H1 (cell line): ENCODE measurements at regions not wholly inside any gene's neighbourhood (a gene's known extent, or its start where the extent isn't known, plus 50 kb on each side); places are given as distances from the start of the nearest gene placed in this dataset.

Source experiments
- CBX8 ChIP-seq: fragments of 300-800, 300-1000 bp; sonication (generic); IDR thresholded peaks from 2 replicates; pipeline ENCODE4 v1.7.1; 2016; ENCODE audit warnings: low read depth, low read length, borderline replicate concordance
- HDAC6 ChIP-seq: IDR thresholded peaks from one replicate; pipeline ENCODE4 v1.7.1; 2012; ENCODE audit warnings: low read depth, mild to moderate bottlenecking, inconsistent platforms, low read length, moderate library complexity
- POLR2AphosphoS5 ChIP-seq: IDR thresholded peaks from 2 replicates; pipeline ENCODE4 v1.6.1; 2011; ENCODE audit warnings: low read depth, low read length
- TAF7 ChIP-seq: optimal IDR thresholded peaks from 2 replicates; pipeline ENCODE3; 2011; ENCODE audit warnings: low read depth, mild to moderate bottlenecking, inconsistent platforms, low read length, moderate library complexity, borderline replicate concordance
- TF ChIP-seq, protein P1 (sequence below): fragments of 300-600 bp; sonication (generic); IDR thresholded peaks from 2 replicates; pipeline ENCODE4 v1.7.1; 2012; ENCODE audit warnings: low read length, moderate library complexity, mild to moderate bottlenecking, inconsistent platforms; ENCODE audit not compliant: insufficient replicate concordance

DNA sequence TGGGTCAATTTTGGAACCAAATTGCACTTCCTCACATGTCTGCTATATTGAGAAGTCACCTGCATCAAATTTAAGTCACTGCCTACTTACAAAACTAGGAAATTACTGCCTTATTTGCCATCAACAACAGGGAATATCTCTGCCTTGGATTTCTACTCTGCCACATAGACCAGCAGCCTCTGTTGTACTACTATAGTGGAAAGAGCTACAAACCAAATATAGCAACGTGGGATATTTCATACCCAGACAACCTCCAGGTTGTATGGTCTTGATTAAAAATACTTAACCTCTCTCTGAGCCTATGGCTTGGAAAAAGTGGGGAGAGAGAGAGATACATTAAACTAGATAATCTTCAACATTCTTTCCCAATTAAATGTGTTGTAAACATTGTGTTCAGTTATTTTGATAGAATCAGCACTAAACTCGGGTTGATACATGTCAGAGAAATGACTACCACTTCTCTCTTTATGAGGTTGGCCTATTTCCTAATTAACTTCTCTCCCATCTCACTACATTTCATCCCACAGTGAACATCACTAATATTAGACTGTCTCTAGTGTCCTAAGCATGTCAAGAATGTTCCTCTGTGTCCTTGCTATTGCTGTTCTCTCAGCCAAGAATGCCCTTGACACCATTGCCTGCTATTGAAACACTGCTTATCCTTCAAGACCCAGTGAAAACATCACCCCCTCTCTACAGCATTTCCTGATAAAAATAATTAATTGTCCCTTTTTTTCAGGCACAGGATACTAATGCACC is 421.2 kb downstream of the IPMK start (continued):
- TF ChIP-seq, protein P1, sequence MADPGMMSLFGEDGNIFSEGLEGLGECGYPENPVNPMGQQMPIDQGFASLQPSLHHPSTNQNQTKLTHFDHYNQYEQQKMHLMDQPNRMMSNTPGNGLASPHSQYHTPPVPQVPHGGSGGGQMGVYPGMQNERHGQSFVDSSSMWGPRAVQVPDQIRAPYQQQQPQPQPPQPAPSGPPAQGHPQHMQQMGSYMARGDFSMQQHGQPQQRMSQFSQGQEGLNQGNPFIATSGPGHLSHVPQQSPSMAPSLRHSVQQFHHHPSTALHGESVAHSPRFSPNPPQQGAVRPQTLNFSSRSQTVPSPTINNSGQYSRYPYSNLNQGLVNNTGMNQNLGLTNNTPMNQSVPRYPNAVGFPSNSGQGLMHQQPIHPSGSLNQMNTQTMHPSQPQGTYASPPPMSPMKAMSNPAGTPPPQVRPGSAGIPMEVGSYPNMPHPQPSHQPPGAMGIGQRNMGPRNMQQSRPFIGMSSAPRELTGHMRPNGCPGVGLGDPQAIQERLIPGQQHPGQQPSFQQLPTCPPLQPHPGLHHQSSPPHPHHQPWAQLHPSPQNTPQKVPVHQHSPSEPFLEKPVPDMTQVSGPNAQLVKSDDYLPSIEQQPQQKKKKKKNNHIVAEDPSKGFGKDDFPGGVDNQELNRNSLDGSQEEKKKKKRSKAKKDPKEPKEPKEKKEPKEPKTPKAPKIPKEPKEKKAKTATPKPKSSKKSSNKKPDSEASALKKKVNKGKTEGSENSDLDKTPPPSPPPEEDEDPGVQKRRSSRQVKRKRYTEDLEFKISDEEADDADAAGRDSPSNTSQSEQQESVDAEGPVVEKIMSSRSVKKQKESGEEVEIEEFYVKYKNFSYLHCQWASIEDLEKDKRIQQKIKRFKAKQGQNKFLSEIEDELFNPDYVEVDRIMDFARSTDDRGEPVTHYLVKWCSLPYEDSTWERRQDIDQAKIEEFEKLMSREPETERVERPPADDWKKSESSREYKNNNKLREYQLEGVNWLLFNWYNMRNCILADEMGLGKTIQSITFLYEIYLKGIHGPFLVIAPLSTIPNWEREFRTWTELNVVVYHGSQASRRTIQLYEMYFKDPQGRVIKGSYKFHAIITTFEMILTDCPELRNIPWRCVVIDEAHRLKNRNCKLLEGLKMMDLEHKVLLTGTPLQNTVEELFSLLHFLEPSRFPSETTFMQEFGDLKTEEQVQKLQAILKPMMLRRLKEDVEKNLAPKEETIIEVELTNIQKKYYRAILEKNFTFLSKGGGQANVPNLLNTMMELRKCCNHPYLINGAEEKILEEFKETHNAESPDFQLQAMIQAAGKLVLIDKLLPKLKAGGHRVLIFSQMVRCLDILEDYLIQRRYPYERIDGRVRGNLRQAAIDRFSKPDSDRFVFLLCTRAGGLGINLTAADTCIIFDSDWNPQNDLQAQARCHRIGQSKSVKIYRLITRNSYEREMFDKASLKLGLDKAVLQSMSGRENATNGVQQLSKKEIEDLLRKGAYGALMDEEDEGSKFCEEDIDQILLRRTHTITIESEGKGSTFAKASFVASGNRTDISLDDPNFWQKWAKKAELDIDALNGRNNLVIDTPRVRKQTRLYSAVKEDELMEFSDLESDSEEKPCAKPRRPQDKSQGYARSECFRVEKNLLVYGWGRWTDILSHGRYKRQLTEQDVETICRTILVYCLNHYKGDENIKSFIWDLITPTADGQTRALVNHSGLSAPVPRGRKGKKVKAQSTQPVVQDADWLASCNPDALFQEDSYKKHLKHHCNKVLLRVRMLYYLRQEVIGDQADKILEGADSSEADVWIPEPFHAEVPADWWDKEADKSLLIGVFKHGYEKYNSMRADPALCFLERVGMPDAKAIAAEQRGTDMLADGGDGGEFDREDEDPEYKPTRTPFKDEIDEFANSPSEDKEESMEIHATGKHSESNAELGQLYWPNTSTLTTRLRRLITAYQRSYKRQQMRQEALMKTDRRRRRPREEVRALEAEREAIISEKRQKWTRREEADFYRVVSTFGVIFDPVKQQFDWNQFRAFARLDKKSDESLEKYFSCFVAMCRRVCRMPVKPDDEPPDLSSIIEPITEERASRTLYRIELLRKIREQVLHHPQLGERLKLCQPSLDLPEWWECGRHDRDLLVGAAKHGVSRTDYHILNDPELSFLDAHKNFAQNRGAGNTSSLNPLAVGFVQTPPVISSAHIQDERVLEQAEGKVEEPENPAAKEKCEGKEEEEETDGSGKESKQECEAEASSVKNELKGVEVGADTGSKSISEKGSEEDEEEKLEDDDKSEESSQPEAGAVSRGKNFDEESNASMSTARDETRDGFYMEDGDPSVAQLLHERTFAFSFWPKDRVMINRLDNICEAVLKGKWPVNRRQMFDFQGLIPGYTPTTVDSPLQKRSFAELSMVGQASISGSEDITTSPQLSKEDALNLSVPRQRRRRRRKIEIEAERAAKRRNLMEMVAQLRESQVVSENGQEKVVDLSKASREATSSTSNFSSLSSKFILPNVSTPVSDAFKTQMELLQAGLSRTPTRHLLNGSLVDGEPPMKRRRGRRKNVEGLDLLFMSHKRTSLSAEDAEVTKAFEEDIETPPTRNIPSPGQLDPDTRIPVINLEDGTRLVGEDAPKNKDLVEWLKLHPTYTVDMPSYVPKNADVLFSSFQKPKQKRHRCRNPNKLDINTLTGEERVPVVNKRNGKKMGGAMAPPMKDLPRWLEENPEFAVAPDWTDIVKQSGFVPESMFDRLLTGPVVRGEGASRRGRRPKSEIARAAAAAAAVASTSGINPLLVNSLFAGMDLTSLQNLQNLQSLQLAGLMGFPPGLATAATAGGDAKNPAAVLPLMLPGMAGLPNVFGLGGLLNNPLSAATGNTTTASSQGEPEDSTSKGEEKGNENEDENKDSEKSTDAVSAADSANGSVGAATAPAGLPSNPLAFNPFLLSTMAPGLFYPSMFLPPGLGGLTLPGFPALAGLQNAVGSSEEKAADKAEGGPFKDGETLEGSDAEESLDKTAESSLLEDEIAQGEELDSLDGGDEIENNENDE, result no peak
- TF ChIP-seq POLR2AphosphoS5 (no peak), TAF7 (no peak), HDAC6 (no peak), CBX8 (no peak)
- TF ChIP-seq, all 59 proteins: peak for 0
